ENCODE measurements at regions not wholly inside any gene's neighbourhood (a gene's known extent, or its start where the extent isn't known, plus 50 kb on each side); places are given as distances from the start of the nearest gene placed in this dataset.
"Not testable (repeated sequence)": the region's sequence is repeated elsewhere in the genome, so short reads cannot be mapped to it uniquely, and the experiment has no call there.

DNA sequence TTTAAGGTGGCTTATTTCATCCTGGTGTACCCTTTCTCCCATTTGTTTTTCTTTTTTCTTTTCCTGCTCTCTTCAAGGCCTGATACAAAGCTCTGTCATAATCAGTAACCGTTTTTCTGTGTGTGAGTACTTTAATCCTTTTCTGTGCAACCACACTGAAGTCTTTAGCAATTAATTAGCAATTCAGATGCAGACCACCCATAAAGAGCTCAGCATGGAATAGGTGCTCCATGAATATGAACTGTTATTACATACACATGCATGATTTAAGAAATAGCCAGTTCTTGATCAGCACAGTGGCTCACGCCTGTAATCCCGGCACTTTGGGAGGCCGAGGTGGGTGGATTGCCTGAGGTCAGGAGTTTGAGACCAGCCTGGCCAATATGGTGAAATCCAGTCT is 1386.6 kb downstream of the AACS start:
- no peak for DNase-seq (ENCODE audit: insufficient read length, low spot score)
- no peak for FAIRE-seq
- TF ChIP-seq, protein P1, sequence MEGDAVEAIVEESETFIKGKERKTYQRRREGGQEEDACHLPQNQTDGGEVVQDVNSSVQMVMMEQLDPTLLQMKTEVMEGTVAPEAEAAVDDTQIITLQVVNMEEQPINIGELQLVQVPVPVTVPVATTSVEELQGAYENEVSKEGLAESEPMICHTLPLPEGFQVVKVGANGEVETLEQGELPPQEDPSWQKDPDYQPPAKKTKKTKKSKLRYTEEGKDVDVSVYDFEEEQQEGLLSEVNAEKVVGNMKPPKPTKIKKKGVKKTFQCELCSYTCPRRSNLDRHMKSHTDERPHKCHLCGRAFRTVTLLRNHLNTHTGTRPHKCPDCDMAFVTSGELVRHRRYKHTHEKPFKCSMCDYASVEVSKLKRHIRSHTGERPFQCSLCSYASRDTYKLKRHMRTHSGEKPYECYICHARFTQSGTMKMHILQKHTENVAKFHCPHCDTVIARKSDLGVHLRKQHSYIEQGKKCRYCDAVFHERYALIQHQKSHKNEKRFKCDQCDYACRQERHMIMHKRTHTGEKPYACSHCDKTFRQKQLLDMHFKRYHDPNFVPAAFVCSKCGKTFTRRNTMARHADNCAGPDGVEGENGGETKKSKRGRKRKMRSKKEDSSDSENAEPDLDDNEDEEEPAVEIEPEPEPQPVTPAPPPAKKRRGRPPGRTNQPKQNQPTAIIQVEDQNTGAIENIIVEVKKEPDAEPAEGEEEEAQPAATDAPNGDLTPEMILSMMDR (IDR thresholded peaks at IDR 0.05; ENCODE audit: insufficient read depth, missing control alignments) = no peak

DNA sequence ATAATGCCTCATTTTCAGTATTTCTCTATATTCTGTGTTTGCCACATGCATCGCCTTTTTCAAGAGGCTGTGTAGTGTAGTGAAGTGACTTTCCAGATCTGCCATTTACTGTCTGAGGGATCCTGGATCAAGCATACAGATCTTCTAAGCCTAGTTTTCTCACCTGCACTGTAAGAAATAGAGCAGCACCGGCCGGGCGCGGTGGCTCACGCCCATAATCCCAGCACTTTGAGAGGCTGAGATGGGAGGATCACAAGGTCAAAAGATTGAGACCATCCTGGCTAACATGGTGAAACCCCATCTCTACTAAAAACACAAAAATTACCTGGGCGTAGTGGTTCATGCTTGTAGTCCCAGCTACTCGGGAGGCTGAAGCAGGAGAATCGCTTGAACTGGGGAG is 1387.5 kb downstream of the AACS start:
- DNase-seq (ENCODE audit: insufficient read length, low spot score); FAIRE-seq: not testable (repeated sequence)

DNA sequence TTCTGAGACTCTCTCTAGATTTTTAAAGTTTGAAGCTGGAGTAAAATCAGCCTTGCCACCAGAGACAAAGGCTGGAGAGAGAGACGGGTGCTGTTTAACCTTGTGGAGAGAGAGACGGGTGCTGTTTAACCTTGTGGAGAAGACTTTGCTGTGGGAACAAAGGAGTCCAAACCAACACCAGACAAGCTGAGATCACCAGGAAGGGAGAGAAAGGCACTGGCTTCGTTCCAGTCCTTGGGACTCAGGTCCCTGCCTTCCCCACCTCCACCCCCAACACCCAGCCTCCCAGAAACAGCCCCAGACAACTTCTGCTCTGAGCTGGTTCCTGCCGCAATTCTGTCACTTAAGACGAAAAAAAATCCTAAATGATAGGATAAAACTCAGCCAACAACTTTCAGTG is 1389.3 kb downstream of the AACS start:
- DNase-seq (ENCODE audit: insufficient read length, low spot score) (no peak), FAIRE-seq (no peak)
- TF ChIP-seq, protein P1 (IDR thresholded peaks at IDR 0.05; ENCODE audit: insufficient read depth, missing control alignments) = no peak

GRCh38 chr12:126457776-126458175 is 1392.5 kb downstream of the AACS start:
- TF ChIP-seq, protein P1 (IDR thresholded peaks at IDR 0.05; ENCODE audit: insufficient read depth, missing control alignments) = no peak
- DNase-seq (ENCODE audit: insufficient read length, low spot score) (no peak), FAIRE-seq (no peak)

DNA sequence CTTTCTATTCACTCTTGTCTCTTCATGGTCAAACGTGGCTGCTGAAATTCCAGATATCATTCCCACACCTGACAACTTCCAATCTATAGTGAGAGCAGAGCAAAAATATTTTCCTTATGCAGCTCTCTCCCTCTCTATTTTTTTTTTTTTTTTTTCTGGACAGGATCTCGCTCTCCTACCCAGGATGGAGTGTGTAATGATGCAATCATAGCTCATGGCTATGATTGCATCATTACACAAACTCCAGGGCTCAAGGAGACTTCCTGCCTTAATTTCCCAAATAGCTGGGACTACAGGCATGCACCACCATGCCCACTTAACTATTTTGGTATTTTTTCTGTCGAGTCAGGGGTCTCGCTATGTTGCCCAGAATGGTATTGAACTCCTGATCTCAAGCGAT is 1398.9 kb downstream of the AACS start:
- TF ChIP-seq, protein P1 (IDR thresholded peaks at IDR 0.05; ENCODE audit: insufficient read depth, missing control alignments) = no peak
- no peak for DNase-seq (ENCODE audit: insufficient read length, low spot score)
- FAIRE-seq = no peak

DNA sequence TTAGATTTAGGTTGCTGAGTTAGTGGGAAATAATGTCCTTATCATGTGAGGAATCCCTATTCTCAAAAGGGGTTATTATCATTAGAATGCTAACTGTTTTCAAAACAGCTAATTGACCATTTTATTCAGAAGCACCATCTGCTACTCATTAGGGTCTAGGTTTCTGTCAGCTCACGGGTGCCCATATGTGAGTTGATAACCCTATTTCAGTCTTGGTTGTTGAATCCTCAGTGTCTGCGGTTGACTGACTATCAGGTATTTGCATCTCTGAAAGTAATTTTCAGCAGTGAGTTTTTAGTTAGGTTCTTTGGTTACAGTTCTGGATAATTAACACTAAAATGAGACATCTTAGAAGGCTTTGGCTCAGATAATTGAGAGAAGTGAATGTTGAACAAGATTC is 1404.0 kb downstream of the AACS start:
- TF ChIP-seq, protein P1 (IDR thresholded peaks at IDR 0.05; ENCODE audit: insufficient read depth, missing control alignments) = no peak
- no peak for FAIRE-seq
- no peak for DNase-seq (ENCODE audit: insufficient read length, low spot score)

DNA sequence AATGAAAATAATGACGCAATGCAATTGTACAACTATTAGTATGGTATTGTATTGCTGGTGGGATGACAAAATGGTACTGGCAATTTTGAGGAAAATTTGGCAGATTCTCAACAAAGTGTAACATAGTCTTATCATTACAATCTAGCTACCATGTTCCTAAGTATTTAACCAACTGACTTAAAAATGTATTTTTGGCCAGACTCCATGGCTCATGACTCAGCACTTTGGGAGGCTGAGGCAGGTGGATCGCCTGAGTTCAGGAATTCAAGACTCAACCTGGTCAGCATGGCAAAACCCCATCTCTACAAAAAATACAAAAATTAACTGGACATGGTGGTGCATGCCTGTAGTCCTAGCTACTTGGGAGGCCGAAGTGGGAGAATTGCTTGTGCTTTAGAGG is 1409.5 kb downstream of the AACS start:
- TF ChIP-seq, protein P1 (IDR thresholded peaks at IDR 0.05; ENCODE audit: insufficient read depth, missing control alignments) = no peak
- no peak for DNase-seq (ENCODE audit: insufficient read length, low spot score)
- FAIRE-seq = no peak

DNA sequence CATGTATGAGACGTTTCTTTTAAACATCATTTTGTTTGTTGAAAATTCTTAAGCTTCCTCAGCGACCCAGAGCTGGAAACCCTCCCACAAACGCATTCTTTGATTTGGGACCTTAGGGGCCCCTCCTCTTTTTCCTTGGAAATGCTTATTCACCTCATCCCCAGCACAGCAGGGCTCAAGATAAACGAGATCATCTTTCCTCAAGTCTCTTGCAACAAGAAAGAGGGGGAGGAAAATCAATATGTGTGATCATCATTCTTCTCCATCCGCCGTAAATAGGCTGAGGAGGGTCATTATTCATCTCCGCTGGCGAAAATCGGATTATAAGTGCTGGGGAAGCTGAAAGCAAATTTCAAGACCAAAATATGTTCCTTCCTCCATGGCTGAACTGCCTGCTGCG is 1415.2 kb downstream of the AACS start:
- TF ChIP-seq, protein P1 (IDR thresholded peaks at IDR 0.05; ENCODE audit: insufficient read depth, missing control alignments) = no peak
- DNase-seq (ENCODE audit: insufficient read length, low spot score) (no peak), FAIRE-seq (no peak)
